Epidermal melanocyte (primary cell): ENCODE measurements at regions not wholly inside any gene's neighbourhood (a gene's known extent, or its start where the extent isn't known, plus 50 kb on each side); places are given as distances from the start of the nearest gene placed in this dataset.
"Not testable (repeated sequence)": the region's sequence is repeated elsewhere in the genome, so short reads cannot be mapped to it uniquely, and the experiment has no call there.

Experiments used
- DNase-seq: peaks from one replicate; pipeline ENCODE4 v3.0.0; 2011; ENCODE audit warnings: low spot score; ENCODE audit not compliant: insufficient read length

DNA sequence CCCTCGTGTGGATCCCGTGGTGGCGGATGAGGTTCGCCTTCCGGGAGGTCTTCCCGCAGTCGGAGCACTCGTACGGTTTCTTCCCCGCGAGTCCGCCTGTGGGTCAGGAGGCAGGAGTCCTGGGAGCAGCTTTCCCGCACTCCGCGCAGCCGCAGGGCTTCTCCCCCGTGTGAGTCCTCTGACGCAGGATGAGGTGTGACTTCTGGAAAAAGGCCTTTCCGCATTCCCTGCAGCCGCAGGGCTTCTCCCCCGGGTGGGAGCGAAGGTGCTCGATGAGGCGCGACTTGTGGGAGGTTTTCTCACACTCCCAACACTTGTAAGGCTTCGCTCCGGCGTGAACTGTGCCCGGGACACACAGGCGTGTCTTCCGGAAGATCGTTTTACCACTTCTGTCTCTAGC lies 68.8 kb upstream of the WIPI2 start:
- DNase-seq: not testable (repeated sequence)

GRCh38 chr7:5131238-5131637 lies 58.8 kb upstream of the WIPI2 start:
- peak; percentile 3 for DNase-seq

- DNase-seq: no peak
Observed at GRCh38 chr7:5132539-5132938, 57.5 kb upstream of the WIPI2 start.

DNA sequence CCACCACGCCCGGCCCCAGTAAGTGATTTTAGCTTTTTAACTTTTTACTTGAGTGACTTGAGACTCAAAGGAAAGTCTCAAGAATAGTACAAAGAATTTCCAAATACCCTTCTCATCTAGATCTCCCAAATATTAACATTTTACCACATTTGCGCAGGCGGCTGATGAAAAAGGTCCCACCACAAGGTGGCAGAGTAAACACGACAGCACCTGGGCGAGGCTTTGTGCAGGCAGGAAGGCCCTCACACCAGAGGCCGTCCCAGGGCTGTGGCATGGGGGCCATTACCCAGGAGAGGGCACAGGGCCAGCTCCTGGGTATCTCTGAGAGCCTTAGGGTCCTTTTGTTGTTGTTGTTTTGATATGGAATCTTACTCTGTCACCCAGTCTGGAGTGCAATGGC lies 50.0 kb upstream of the WIPI2 start:
- no peak for DNase-seq
